ENCODE measurements at regions not wholly inside any gene's neighbourhood (a gene's known extent, or its start where the extent isn't known, plus 50 kb on each side); places are given as distances from the start of the nearest gene placed in this dataset.

GRCh38 chr1:38135625-38136414 lies 89.2 kb upstream of the POU3F1 start:
- WGBS (ENCODE audit: extremely low coverage, insufficient read length, low lambda C conversion rate) = no CpG with 5 or more reads among the region's 24 CpGs
- Histone ChIP-seq H2BK5ac (ENCODE audit: insufficient read length, low read length) (no peak overlapping the region), H3K9ac (ENCODE audit: extremely low read depth, insufficient read length, low read length) (no peak overlapping the region), H3K23me2 (ENCODE audit: insufficient read length, low read depth, low read length, poor library complexity, severe bottlenecking) (no peaks in the 10 kb centered on the region), H3K79me2 (ENCODE audit: insufficient read depth, low read length) (no peaks in the 10 kb centered on the region), H3K27me3 (ENCODE audit: insufficient read depth, low read length) (no peaks in the 10 kb centered on the region; the same call in 1 of the 2 replicates), H2BK20ac (ENCODE audit: low read depth, low read length, poor library complexity, severe bottlenecking) (no peak overlapping the region), H3K4ac (ENCODE audit: low read depth, low read length) (no peak overlapping the region), H3K9me3 (ENCODE audit: control insufficient read depth, low read depth, low read length) (no peaks in the 10 kb centered on the region), H3K23ac (ENCODE audit: insufficient read length, low read depth, low read length) (no peak overlapping the region), H3T11ph (ENCODE audit: low read length) (no peak overlapping the region), H3K18ac (ENCODE audit: insufficient read length, low read depth, low read length) (no peak overlapping the region), H3K79me1 (ENCODE audit: insufficient read depth, low read depth, low read length, poor library complexity, severe bottlenecking) (no peaks in the 10 kb centered on the region), H3K4me1 (ENCODE audit: insufficient read depth, low read length) (peaks cover 6% of the 10 kb centered on the region; the same call in 1 of the 2 replicates), H2AFZ (ENCODE audit: low read length) (no peak overlapping the region), H2BK12ac (ENCODE audit: insufficient read length, low read depth, low read length) (no peak overlapping the region), H2BK15ac (ENCODE audit: low read depth, low read length) (no peak overlapping the region), H2AK5ac (ENCODE audit: insufficient read length, low read length) (no peak overlapping the region), H4K8ac (replicated peaks; ENCODE audit: insufficient read length, low read depth, low read length) (no peak overlapping the region), H4K91ac (ENCODE audit: insufficient read length, low read depth, low read length) (no peak overlapping the region), H3K56ac (ENCODE audit: insufficient read length, low read depth, low read length) (no peak overlapping the region), H3K14ac (ENCODE audit: insufficient read depth, low read length) (no peak overlapping the region), H4K20me1 (ENCODE audit: control insufficient read depth, insufficient read depth, insufficient read length) (no peaks in the 10 kb centered on the region), H4K5ac (ENCODE audit: insufficient read length, low read depth, low read length) (no peak overlapping the region), H3K27ac (ENCODE audit: insufficient read length, low read depth, low read length) (no peak overlapping the region), H2BK120ac (ENCODE audit: low read depth, low read length, poor library complexity, severe bottlenecking) (no peak overlapping the region), H3K4me2 (ENCODE audit: insufficient read depth, insufficient read length, low read length) (no peak overlapping the region)
- DNase-seq = no peak
- H3K36me3 Mint-ChIP-seq (ENCODE audit: insufficient read depth in 1 of 3, low read depth in 3 of 3) = no peaks in the 10 kb centered on the region
- no peak overlapping the region for H3K4me3 Mint-ChIP-seq
- no peak for TF ChIP-seq CTCF (conservative IDR thresholded peaks at IDR 0.05)
- H3K9me3 Mint-ChIP-seq = no peaks in the 10 kb centered on the region
- peaks cover 24% of the 10 kb centered on the region for H3K27me3 Mint-ChIP-seq (ENCODE audit: low read depth)
- H3K27ac Mint-ChIP-seq = no peak overlapping the region; a peak in 2 of 7 replicates
- peaks cover 45 to 55% of the 10 kb centered on the region in 2 experiments for H3K4me1 Mint-ChIP-seq

Data from H9 (cell line).